HG03354 (cell line): ENCODE measurements at regions not wholly inside any gene's neighbourhood (a gene's known extent, or its start where the extent isn't known, plus 50 kb on each side); places are given as distances from the start of the nearest gene placed in this dataset.

Experiments used
- ATAC-seq: cut with Tn5 transposase; IDR thresholded peaks from one replicate; pipeline ENCODE4 v1.9.1; 2021; ENCODE audit warnings: mild to moderate bottlenecking; ENCODE audit not compliant: unreplicated experiment, poor library complexity, severe bottlenecking

- no peak for ATAC-seq
Observed at GRCh38 chr10:10798102-10798863, 219.4 kb upstream of the CELF2 start.

DNA sequence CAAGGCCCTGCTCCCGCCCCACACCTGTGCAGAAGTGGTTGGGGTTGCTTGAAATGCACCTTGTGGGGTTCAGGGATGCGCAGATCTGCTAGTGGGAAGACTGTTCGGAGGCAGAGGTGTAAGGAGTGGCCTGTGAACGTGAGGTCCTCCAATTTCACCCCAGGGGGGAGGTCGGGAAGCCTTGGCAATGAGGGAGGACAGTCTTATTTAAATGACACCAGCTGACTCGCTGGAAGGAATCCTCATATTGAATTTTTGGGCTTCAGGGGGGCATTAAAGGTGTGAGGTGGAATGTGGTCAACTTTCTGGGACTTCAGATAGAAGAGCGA, 218.8 kb upstream of the CELF2 start:
- ATAC-seq, result no peak

DNA sequence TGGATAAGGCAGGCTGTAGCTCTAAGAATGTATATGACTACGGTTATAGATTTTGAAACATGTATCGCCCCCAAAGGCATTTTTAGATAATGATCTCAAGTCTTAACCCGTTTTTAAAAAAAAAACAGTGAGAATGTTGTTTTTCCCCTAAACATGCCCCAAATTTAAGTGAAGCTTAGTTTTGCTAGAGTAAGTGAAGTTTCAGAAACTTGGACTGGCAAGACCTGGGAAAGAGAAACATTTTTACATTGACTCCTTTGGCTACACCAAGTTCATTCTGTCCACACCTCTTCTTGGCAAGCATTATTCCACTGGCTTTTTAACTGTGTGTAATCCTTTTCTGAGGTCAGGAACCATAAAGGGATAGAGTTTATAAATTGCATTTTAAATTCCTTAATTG, 216.7 kb upstream of the CELF2 start:
- no peak for ATAC-seq

DNA sequence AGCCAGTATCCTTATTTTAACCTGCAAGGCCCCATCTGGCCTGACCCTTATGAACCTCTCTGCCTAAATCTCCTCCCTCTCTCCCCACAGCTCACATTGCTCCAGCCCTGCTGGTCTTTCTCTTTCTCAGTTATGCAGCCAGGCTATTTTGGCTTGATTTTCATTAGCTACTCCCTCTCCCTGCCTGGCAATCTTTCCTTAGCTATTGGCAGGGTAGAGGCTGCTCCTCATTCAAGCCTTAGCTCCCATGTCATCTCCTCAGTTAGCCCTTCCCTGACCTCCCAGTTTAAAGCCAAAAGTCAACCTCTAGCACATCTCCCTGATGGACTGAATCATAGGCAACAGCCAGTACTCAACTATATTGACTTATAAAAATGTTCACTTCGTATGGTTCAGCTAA, 214.4 kb upstream of the CELF2 start:
- no peak for ATAC-seq

DNA sequence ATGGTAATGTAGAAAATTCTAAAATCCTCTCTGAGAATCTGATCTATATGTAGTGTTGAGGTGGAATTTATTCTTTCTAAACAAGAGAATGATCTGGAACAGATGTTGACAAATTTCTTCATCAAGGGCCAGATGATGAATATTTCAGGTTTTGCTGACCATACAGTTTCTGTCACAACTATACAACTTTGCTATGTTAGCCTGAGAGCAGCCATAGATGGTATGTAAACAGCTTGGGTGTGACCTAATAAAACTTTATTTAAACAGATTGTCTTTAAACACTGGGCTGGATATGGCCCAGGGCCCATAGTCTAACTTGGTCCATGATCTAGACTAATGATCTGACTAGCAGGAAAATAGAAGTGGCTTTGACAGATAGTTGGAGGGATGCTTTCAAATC, 213.6 kb upstream of the CELF2 start:
- no peak for ATAC-seq

GRCh38 chr10:10804998-10805740, 212.5 kb upstream of the CELF2 start:
- no peak for ATAC-seq

DNA sequence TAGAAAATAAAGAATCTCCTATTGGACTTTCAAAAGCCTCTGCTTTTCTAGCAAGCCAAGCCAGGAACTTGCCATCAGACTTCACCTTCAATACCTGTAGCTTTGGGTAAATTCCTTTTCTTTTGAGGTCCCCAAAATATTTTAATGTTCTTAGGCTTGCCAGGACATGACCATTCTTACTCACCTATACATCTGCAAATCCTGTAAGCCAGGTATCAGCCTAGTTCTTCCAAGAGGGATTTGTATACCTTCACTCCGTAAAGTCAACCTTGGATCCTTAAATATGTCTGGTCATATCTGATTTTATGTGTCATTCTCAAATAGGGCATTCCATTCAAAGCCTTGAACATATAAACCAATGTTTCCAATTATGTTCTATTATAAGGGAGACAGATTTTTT, 210.6 kb upstream of the CELF2 start:
- no peak for ATAC-seq

DNA sequence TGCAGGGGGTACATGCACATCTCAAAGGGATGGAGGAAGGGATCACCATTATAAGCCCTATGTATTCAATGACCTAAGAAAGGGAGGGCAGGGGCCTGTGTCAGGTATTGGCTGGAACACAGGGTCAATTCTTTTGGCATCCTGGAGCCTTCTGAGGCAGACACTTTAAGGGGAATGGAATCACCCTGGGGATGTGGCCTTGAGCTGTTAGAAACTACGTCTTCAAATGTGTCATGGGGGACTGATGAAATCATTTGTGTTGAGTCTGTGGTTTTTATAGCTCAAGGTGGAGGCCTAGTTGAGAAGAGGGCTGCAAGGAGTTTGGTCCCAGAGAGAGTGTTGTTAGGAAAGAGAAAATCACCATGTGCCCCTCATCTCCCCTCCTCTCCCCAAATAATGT, 206.1 kb upstream of the CELF2 start:
- no peak for ATAC-seq

- no peak for ATAC-seq
Observed at GRCh38 chr10:10813656-10814055, 204.0 kb upstream of the CELF2 start.

GRCh38 chr10:10814069-10814468, 203.6 kb upstream of the CELF2 start:
- no peak for ATAC-seq

GRCh38 chr10:10816447-10816846, 201.2 kb upstream of the CELF2 start:
- no peak for ATAC-seq

DNA sequence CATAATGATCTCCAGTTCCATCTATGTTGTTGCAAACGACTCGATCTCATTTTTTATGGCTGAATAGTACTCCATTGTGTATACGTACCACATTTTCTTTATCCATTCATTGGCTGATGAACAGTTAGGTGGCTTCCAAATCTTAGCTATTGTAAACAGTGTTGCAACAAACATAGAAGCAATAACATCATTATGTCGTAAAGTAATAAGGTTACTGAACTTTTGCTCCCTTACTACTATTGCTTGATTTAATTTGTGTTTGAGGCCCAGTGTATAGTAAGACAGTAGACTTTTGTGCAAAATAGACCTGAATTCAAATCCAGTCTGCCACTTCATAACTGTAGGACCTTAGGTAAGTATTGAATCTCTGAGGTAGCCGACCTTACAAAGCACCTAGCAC, 200.1 kb upstream of the CELF2 start:
- no peak for ATAC-seq

DNA sequence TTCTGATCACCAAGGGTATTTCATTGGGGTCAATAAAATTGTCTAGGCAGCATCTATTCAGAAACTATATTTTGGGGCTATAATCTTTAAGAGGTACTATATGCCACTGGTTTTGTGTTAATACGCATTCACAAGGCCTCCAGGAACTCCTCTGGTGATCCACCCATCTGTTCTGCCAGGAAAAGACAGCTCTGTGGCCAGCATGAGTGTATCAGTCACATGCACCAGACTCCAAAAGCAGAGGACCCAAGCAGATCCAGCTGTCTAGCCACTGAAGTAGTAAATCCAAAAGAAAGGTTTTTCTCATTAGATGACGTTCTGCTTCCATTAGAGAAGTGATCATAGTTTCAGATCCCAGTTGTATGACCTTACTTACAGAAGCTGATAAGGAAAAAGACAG, 199.6 kb upstream of the CELF2 start:
- ATAC-seq, result no peak

DNA sequence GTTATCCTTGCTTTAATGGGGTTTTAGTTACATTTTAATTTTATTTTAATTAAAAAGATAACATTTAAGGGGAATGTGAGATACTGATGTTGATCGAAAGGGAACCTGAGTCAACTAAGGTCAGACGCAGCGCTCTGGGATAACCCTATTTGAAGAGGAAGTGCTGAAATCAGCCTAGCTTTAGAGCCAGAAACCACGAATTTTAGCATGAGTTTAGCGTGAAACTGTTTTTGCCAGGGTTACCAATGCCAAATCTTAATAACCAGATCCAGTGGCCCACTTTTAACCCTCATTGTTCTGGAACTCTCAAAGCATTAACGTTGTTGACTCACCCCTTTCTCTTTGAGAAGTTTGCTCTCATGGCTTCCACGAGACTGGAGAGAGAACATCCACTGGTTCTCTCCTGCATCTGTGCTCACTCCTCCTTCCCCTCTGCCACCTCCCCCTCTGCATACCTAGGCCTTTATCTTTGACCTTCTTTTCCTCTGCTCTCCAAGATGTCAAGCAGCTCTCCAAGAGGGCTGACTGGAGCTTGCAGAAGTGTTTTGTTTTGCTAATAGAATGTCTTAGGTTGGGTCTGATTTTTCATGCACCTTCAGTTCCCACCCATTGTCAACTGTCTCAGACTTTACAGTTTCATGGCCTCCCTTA, 198.3 kb upstream of the CELF2 start:
- no peak for ATAC-seq

DNA sequence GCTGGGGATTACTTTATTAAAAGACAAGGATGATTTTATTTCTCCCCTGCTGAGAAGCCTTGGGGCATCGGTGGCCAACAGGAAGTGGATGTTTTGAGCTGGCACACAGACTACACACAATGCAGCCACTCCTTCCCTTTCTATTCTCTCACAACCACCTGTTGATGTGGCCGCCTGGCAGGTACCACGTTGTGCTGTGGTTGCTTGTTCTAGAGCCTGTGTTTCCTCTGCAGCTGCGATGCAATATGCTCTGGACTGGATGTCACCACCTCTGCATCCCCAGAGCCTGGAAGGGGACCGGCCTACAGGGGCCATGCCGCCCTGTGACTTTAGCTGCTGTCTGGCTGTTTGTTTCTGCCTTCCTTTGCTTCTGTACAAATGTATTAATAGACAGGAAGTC, 195.7 kb upstream of the CELF2 start:
- no peak for ATAC-seq

DNA sequence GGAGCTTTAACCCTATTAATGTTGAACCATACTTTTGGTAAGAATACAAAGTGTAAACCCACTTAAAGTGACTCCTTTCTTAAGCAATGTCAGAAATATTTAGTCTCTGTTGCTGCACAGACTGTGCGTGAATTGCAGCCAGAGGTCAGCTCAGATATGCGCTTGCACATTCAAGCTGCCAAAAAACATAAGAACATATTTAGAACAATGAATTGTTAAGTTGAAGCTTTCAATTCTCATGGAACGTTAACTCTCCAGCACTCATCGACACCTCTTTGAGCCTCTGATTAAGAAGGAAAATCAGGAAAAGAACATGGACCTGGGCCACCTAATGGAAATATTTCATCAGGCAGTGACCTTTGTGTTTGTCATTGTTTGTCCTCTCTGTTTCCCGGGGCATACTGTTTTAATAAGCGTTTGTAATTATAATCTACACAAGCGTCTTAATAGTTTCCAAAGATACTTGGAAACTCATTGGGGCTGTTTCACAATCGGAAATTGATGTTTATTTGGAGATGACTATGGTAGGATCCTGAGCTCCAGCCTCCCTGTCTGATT, 193.0 kb upstream of the CELF2 start:
- ATAC-seq, result no peak

DNA sequence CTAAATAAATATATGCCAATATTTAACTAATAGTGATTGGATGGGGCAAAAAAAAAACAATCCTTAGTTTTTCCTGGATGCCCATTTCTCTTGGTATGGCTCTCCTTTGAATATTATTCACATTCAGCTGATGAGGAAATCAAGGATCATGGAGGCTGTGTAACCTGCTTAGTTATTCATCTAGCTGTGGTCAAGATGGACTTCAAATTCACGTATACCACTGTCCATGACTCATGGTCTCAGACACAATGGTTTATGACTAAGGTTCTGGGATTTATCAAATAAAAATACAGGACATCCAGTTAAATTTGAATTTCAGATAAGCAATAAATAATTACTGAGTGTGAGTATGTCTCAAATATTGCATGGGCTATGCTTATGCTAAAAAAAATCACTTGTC, 191.5 kb upstream of the CELF2 start:
- no peak for ATAC-seq

GRCh38 chr10:10828623-10829022, 189.0 kb upstream of the CELF2 start:
- ATAC-seq, result no peak

DNA sequence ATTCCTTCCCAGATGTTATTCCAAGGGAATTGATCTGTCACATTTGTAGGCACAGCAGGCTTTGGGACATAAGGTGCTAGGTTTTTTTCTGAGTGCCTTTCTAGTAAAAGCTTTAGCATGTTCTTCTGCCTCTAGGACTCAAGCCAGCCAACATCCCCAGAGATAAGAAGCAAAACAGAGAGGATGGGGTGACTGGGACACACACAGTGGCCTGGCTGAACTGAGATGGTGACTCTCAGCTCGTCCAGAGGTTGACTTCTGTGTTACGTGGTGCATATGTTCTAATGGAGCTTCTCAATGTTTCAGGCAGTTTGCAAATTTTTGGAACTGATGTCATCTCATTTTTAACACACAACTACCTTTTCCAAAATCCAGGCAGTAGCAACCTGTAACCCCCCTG, 188.1 kb upstream of the CELF2 start:
- no peak for ATAC-seq

DNA sequence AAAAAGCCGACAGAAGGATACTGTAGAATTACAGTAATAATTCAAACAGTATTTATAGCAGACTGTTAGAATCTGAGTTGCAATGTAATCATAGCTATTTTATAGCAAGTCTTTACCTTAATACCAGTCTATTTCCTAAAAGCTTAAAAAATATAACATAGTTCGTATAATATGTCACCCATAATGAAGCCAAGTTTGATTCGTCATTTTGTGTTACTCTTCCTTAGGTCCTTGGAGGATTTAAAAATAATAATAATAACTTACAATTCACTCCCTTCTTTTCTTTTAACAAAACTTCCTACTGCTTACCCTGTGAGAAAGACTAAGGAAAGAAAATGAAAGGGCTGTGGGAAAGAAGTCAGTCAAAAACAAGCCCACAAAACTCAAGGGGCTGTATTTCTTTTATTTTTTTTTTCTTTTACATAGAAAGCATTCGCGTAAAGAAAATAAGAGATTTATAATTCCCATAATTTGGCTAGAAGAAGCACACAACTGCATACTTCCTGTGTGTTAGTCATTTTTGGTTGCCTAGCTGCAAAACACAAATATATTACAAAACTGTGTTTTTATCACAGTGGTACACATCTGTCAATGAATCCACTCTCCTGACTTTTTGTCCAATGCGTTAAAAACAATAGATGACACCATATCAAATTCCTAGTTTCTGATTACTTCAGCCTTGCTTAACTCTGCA, 187.2 kb upstream of the CELF2 start:
- no peak for ATAC-seq
